ENCODE measurements at regions not wholly inside any gene's neighbourhood (a gene's known extent, or its start where the extent isn't known, plus 50 kb on each side); places are given as distances from the start of the nearest gene placed in this dataset.

GRCh38 chr18:76546088-76546435, 51.0 kb upstream of the ZNF516 start:
- no peak for DNase-seq (ENCODE audit: low read depth)

DNA sequence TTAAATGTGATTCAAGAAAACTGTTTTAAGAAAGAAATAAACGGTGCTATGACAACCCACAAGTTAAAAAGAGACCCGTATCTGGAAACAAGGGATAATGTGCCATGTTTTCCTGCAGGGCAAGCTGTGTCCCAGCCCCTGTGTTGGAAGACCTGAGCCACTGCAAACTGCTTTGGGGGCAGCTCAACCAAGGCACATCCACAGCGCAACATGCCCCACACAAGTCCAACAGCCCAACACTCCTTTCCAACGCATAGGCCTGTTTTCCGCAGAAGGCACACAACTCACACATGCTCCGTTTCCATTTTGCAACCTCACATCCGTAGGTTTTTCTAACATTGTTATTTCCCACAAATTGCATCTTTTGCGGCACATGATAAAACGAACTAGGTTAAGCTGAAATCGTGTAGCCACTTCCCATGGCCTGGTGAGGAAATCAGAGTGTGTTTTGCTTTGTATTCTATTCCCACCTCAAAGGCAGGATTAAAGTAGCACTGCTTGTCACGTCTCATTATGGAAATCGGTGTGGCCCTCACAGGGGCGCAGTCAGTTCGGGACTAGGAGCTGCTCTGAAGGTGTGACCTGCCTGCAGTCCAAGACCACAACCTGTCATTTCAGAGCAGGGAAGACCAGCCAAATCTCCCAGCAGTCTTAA, 50.5 kb upstream of the ZNF516 start:
- no peak for DNase-seq (ENCODE audit: low read depth)

DNA sequence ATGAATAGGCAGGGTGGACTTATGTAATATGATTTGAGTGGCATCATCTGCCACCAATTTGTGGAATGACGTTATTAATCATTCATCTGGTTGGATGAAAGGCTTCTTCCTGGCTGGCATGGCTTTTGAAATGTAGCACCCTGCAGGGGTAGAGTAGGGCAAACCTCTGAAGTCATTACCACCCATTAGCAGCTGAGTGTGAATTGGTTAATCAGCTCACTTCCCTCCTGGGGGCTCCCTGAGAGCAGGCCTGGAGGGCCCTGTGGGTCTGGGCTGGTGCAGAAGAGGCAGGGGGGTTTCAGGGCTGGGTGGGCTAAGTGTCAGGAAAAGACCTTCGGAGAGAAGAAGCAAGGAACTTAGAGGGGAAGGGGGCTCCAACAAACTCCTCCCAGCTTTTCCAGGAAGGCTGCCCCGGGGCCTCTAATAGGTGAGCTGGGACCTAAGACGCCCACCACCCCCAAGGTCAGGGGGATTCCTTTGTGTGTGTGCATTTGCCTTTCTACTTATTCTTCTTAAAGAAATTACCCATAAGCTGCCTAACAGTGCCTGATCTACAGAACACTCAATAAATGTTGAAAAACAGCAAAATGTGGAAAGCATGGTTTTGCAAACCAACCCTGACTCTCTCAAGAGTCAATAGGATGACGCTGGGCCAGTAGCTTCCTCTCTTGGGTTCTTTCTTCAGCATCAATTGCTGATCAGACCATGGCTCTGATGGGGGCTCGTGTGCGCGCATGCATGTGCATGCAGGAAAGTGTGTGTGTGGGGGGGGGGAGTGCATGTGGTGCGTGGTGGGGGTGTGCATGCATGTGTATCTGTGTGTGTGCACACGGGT, 49.7 kb upstream of the ZNF516 start:
- no peak for DNase-seq (ENCODE audit: low read depth)
